Large intestine (tissue), 3 donors: ENCODE measurements at regions not wholly inside any gene's neighbourhood (a gene's known extent, or its start where the extent isn't known, plus 50 kb on each side); places are given as distances from the start of the nearest gene placed in this dataset.

Experiments used
- DNase-seq, 2 donors: peaks; one replicate each; pipeline versions ENCODE4 v3.0.0 to v3.0.0-alpha.2; 2013
- H3K27ac ChIP-seq: one replicate; pipeline ENCODE4 v1.5.1; 2013; ENCODE audit warnings: low read length
- H3K27me3 ChIP-seq: 2 replicates; pipeline ENCODE4 v1.6.1; 2013; ENCODE audit warnings: low read length; ENCODE audit not compliant: control insufficient read depth, insufficient read depth
- H3K36me3 ChIP-seq: 2 replicates; pipeline ENCODE4 v1.6.1; 2013; ENCODE audit warnings: low read length; ENCODE audit not compliant: control insufficient read depth, insufficient read depth
- H3K4me1 ChIP-seq: one replicate; pipeline ENCODE4 v1.6.1; 2013; ENCODE audit warnings: low read length; ENCODE audit not compliant: control insufficient read depth, insufficient read depth
- H3K4me3 ChIP-seq: one replicate; pipeline ENCODE4 v1.5.1; 2013; ENCODE audit warnings: low read length
- H3K9me3 ChIP-seq: one replicate; pipeline ENCODE4 v1.6.1; 2013; ENCODE audit warnings: mild to moderate bottlenecking, low read depth, low read length, moderate library complexity; ENCODE audit not compliant: control insufficient read depth
- WGBS: methylation state at CpG from one replicate; pipeline ENCODE4 v1.1.5; 2013; ENCODE audit warnings: low lambda C conversion rate; ENCODE audit not compliant: insufficient coverage; 5-methylcytosine and 5-hydroxymethylcytosine counted together

DNA sequence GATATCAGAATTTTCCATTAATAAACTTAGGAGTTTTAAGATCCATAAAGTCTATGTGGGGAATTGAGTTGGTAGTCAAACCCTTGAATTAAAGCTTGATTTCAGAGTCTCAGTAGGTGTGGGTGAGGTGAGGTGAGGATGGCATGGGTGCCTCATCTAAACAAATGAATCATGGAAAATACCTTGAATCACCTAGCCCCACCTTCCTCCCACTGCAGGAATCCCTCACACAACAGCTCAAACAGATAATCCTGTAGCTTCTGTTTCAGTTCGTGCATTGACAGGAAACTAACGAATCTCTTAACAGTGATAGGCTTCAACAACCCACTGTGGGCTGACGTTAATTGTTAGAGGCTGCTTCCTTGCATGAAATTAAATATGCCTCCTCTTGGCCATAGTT lies 185.0 kb downstream of the SREK1 start:
- no peaks in the 10 kb centered on the region for H3K9me3 ChIP-seq
- WGBS = 70% methylated on average over 2 of the region's 3 CpGs
- DNase-seq = no peak
- H3K4me1 ChIP-seq = no peaks in the 10 kb centered on the region
- H3K27ac ChIP-seq = no peak overlapping the region
- H3K4me3 ChIP-seq = no peak overlapping the region
- peaks cover 13% of the 10 kb centered on the region for H3K27me3 ChIP-seq
- H3K36me3 ChIP-seq = no peaks in the 10 kb centered on the region

DNA sequence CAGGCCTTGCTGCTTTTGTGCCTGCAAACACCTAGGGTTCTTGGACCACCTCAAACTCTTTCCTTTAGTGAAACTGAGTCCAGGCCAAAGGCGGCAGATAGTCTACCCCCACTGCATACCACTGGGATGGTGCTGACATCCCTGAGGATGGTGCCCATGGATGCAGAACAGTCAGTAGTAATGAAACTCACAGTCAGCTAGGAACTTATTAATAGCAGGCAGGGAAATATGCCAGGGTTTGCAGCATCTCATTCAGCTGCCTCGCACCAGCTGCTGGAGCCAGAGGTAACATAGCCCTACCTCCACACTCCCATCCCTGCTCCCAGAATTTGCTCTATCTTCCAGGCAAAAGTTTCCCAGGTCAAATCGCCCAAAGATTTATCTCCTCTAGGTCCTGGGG lies 189.1 kb downstream of the SREK1 start:
- no peak for DNase-seq
- peaks cover 7% of the 10 kb centered on the region for H3K27me3 ChIP-seq
- no peaks in the 10 kb centered on the region for H3K36me3 ChIP-seq
- H3K4me3 ChIP-seq = no peak overlapping the region
- no peak overlapping the region for H3K27ac ChIP-seq
- no CpG with 5 or more reads among the region's 3 CpGs for WGBS
- H3K9me3 ChIP-seq = no peaks in the 10 kb centered on the region
- no peaks in the 10 kb centered on the region for H3K4me1 ChIP-seq

DNA sequence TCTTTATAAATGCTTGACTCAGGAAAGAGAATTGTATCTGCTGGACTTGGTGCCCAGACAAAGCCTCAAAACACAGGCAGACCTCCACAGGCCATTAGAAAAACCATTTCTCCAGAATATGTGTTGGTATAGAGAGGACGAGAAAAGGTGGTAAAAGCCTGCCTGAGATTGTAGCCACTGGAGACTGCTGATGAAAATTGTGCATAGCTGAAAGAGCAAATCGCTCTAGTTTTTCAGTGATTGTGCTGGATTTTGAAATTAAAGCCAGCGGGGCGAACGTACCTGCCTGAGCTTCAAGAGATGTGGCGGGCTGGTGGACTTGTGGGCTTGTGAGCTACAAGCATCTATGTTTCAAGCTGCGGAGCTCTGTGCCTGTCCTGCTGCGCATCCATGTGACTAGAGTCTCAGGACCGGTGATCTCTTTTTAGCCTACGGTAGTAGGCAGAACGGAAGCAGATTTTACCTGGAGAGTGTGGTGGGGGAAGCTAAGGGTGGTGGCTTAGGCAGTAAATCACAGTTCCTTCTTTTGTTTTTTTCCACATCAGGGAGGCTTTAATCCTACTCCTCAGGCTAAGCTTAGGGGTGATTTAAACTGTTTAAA lies 193.6 kb downstream of the SREK1 start:
- no peak for DNase-seq
- WGBS = no CpG with 5 or more reads among the region's 11 CpGs
- H3K9me3 ChIP-seq = no peaks in the 10 kb centered on the region
- H3K4me1 ChIP-seq = no peaks in the 10 kb centered on the region
- peaks cover 5% of the 10 kb centered on the region for H3K27me3 ChIP-seq
- no peaks in the 10 kb centered on the region for H3K36me3 ChIP-seq
- no peak overlapping the region for H3K4me3 ChIP-seq
- no peak overlapping the region for H3K27ac ChIP-seq

DNA sequence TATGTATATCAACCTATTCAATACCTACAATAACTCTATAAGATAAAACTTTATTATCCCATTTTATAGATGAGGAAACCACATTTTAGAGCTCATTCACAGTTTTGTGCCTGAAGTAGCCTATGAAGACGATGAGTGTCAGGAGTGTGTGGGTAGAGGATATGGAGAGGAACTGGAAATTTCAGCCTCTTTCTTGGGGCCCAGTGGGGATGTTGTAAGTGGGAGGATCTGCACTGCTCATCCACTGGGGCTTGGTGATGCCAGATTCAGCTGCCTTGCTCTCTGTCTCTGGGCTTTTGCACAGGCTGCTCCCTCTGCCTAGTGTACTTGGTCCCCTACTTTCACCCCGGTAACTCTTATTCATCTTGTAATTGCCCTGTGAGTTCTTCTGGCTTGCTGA lies 194.7 kb downstream of the SREK1 start:
- no CpG with 5 or more reads among the region's 2 CpGs for WGBS

DNA sequence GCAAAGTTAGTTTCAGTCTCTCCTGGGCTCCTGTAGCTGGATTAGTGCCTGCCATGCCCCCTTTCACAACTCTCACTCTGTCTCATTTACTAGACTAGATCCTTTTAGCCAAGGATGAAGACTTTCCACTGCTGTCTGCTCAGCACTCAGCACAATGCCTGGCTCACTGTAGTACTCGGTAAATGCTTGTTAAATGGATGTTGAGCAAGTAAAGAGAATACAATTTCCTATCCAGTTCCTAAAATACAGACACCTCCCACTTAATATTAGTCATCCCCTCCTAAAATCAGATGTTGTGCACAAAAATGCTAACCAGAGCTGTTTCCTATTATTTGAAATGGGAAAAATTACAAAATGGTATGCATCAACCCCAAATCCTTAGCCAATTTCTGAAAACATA lies 195.8 kb downstream of the SREK1 start:
- Histone ChIP-seq H3K27ac (no peak overlapping the region), H3K27me3 (peaks cover 5% of the 10 kb centered on the region), H3K4me3 (no peak overlapping the region), H3K4me1 (no peaks in the 10 kb centered on the region), H3K36me3 (no peaks in the 10 kb centered on the region), H3K9me3 (no peaks in the 10 kb centered on the region)
- no peak for DNase-seq
- no CpG with 5 or more reads among the region's 1 CpG for WGBS

More for the DNA sequence above, 194.7 kb downstream of the SREK1 start:
- no peaks in the 10 kb centered on the region for H3K4me1 ChIP-seq
- H3K36me3 ChIP-seq = no peaks in the 10 kb centered on the region
- no peak overlapping the region for H3K4me3 ChIP-seq
- DNase-seq = no peak
- peaks cover 5% of the 10 kb centered on the region for H3K27me3 ChIP-seq
- H3K27ac ChIP-seq = no peak overlapping the region
- H3K9me3 ChIP-seq = no peaks in the 10 kb centered on the region

DNA sequence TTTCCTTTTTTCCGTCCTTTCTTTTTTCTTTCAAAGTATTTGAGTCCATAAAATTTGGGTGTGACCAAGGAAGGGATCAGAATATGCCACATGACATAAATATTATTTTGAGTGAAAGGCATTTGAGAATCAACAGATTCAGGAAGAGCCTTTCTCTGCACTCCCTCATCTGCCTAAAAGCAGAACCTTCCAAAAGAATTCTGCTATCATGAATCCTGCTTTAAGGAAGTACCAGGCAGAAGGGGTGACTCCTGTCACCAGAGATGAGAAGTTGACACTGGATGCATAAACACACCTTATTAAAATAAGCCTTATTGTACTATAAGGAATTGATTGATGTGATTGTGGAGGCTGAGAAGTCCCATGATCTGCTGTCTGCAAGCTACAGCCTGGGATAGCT lies 196.7 kb downstream of the SREK1 start:
- H3K36me3 ChIP-seq = no peaks in the 10 kb centered on the region
- peaks cover 5% of the 10 kb centered on the region for H3K27me3 ChIP-seq
- WGBS = 100% methylated on average over 1 of the region's 1 CpG

DNA sequence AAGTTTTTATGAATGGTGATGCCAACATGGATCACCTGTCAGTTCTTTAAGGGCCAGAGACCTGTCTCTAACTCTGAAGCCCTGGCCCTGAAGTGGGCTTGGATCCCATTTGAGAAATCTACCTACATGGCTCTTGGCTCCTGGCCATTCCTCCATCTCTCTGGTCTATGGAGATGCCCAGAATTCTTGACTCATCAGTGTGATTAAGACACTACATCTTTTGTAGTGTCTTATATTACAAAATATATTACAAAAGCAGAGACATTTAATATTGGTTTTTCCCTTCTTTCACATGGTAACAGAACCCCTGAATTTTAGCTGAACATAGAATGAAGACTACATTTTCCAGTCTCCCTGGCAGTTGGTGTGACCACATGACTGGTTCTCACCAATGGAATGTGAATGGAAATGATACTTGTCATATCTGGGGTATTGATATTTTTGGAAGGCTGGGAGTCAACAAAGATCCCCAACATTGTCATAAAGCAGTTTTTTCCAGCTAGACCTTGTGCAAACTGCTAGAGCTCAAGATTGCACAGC lies 198.3 kb downstream of the SREK1 start:
- no peak for DNase-seq
- Histone ChIP-seq H3K27ac (no peak overlapping the region), H3K4me1 (no peaks in the 10 kb centered on the region), H3K9me3 (no peaks in the 10 kb centered on the region), H3K27me3 (peaks cover 5% of the 10 kb centered on the region), H3K36me3 (no peaks in the 10 kb centered on the region), H3K4me3 (no peak overlapping the region)

More for the DNA sequence above, 196.7 kb downstream of the SREK1 start:
- no peak overlapping the region for H3K27ac ChIP-seq
- H3K4me3 ChIP-seq = no peak overlapping the region
- no peak for DNase-seq
- H3K4me1 ChIP-seq = no peaks in the 10 kb centered on the region
- no peaks in the 10 kb centered on the region for H3K9me3 ChIP-seq

DNA sequence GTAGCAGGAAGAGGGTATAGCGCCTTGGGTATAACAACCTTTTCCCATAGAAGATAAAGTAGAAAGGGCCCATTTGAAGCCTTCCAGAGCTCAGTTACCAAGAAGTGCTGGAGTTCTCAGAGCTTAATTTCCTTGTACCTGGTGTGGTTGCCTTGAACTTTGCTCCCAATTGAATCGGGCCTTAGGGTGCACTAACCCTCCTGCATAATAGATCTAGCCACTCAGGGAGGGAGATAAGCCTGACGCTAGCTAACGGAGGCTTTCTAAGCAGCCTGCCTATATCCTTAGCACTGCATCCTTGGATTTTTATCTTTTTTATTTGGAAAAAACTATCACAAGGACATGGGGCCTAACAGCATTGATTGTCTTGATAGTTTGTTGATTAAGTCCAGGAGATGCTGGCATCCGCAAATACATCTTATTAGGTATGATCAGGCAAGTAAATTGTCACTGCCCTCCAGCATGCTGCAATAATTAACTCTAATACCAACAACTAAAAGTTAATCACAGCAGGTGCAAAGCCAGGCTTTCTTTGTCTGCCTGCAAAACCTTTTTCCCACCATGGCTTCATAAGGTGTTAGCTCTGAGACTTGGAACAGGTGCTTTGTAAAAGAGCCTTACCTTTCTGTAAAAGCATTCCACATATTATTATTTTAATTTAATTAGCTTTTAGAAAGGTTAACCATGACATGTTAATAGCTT lies 199.4 kb downstream of the SREK1 start:
- 60% methylated on average over 1 of the region's 5 CpGs for WGBS
- no peaks in the 10 kb centered on the region for H3K36me3 ChIP-seq
- H3K4me1 ChIP-seq = no peaks in the 10 kb centered on the region
- DNase-seq = peak; percentile 5 to 39
- no peak overlapping the region for H3K4me3 ChIP-seq
- no peaks in the 10 kb centered on the region for H3K9me3 ChIP-seq
- no peaks in the 10 kb centered on the region for H3K27me3 ChIP-seq
- no peak overlapping the region for H3K27ac ChIP-seq

DNA sequence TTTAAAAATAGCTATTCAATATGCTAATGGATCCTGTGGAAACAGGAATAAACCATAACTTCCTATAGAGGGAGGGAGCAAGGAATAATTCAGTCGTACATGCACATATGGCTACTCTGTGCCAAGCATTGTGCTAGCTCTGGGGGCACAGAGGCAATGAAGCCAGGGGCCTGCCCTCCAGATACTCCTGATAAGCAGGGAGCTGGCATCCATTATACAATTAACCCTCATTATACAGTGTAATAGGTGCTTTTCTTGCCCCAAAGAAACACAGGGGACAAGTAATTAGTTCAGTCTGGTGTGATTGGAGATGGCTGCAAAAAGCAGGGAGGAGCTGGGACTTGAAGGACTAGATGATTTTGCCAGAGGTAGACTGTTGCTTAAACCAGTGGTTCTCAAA lies 200.4 kb downstream of the SREK1 start:
- DNase-seq = no peak
- H3K4me3 ChIP-seq = no peak overlapping the region
- no peaks in the 10 kb centered on the region for H3K27me3 ChIP-seq
- no peaks in the 10 kb centered on the region for H3K4me1 ChIP-seq
- H3K9me3 ChIP-seq = no peaks in the 10 kb centered on the region
- H3K27ac ChIP-seq = no peak overlapping the region
- no CpG with 5 or more reads among the region's 1 CpG for WGBS
- H3K36me3 ChIP-seq = no peaks in the 10 kb centered on the region

DNA sequence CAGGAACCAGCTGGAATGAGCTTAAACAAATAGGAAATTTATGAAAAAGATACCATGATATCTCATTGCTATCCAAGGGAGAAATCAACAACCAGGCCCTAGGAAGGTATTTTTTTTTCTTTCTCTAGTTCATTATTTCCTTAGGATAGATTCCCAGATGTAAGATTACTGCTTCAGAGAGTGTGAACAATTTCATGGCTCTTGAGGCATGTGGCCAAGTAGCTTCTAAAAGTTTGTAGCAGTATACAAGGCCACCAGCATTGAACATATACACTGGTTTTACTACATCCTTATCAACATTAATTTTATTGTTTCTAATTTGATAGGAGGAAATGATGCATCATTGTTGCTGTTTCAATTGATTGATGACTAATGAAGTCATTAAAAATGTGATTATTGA lies 201.2 kb downstream of the SREK1 start:
- Histone ChIP-seq H3K36me3 (no peaks in the 10 kb centered on the region), H3K4me3 (no peak overlapping the region), H3K4me1 (no peaks in the 10 kb centered on the region), H3K9me3 (no peaks in the 10 kb centered on the region), H3K27me3 (no peaks in the 10 kb centered on the region), H3K27ac (no peak overlapping the region)
- DNase-seq = no peak

DNA sequence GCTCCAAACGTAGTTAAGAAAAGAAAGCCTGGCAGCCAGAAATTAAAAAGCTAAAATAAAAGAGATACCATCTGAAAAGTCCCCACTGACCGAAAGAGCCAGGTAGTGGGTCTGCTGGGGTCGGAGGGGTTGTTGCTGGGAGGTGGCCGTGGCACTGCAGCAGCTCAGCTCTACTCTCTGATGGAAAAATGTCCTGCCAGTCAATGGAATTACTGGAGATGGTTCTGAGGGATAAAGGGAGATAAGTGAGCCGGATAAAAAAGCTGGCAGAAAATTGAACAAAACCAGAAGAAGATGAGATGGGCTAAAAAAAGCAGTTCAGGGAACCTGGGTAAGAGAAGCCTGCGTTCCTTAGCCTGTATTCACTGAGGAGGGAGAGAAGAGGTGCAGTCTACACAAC lies 202.8 kb downstream of the SREK1 start:
- DNase-seq = no peak
- Histone ChIP-seq H3K4me3 (no peak overlapping the region), H3K9me3 (no peaks in the 10 kb centered on the region), H3K36me3 (no peaks in the 10 kb centered on the region), H3K27ac (no peak overlapping the region), H3K27me3 (peaks cover under 1% of the 10 kb centered on the region), H3K4me1 (no peaks in the 10 kb centered on the region)
- 82% methylated on average over 4 of the region's 6 CpGs for WGBS
